Sigmoid colon (tissue), 6 donors: ENCODE measurements at regions not wholly inside any gene's neighbourhood (a gene's known extent, or its start where the extent isn't known, plus 50 kb on each side); places are given as distances from the start of the nearest gene placed in this dataset.
"Not testable (repeated sequence)": the region's sequence is repeated elsewhere in the genome, so short reads cannot be mapped to it uniquely, and the experiment has no call there.

ENCODE experiments used
- DNase-seq: peaks from one replicate; pipeline ENCODE4 v3.0.0-alpha.2; 2019
- H3K27ac ChIP-seq, 4 donors: fragments of 200-600 bp; sonication (generic); one replicate each; pipeline ENCODE4 v1.5.1; 2016 to 2019; ENCODE audit warnings: mild to moderate bottlenecking in 1 of 4
- H3K27me3 ChIP-seq, 3 donors: fragments of 200-600 bp; sonication (generic); one replicate each; pipeline ENCODE4 v1.5.1; 2019; ENCODE audit warnings: mild to moderate bottlenecking in 1 of 3
- H3K36me3 ChIP-seq, 4 donors: fragments of 200-600 bp; sonication (generic); one replicate each; pipeline ENCODE4 v1.5.1; 2016 to 2019
- H3K4me1 ChIP-seq, 4 donors: fragments of 200-600 bp; sonication (generic); one replicate each; pipeline ENCODE4 v1.5.1; 2017 to 2019
- H3K4me3 ChIP-seq, 4 donors: fragments of 200-600 bp; sonication (generic); one replicate each; pipeline ENCODE4 v1.5.1; 2017 to 2019; ENCODE audit warnings: mild to moderate bottlenecking in 2 of 4, moderate library complexity in 1 of 4
- H3K9me3 ChIP-seq, 4 donors: fragments of 200-600 bp in 3 of 4; sonication (generic) in 3 of 4; one replicate each; pipeline versions ENCODE4 v1.5.1 to v1.6.1; 2013 to 2019
- CTCF ChIP-seq, 4 experiments: fragments of 450-650 bp in 3 of 4; fragments of 200-600 bp in 1 of 4; IDR thresholded peaks; one replicate each; pipeline ENCODE4 v1.5.1; 2016 to 2019; ENCODE audit warnings: antibody characterized with exemption in 4 of 4, mild to moderate bottlenecking in 3 of 4, moderate library complexity in 2 of 4
- EP300 ChIP-seq, 4 donors: sonication (generic); formaldehyde crosslinking; IDR thresholded peaks; one replicate each; pipeline ENCODE4 v1.6.1; 2017; ENCODE audit warnings: antibody characterized with exemption in 4 of 4
- POLR2A ChIP-seq, 2 donors: fragments of 450-650 bp; IDR thresholded peaks; one replicate each; pipeline ENCODE4 v1.6.1; 2016; ENCODE audit warnings: antibody characterized with exemption in 2 of 2, mild to moderate bottlenecking in 2 of 2, moderate library complexity in 2 of 2
- POLR2AphosphoS5 ChIP-seq, 4 donors: sonication (generic); formaldehyde crosslinking; IDR thresholded peaks; one replicate each; pipeline ENCODE4 v1.6.1; 2017; ENCODE audit warnings: antibody characterized with exemption in 4 of 4
- WGBS, 2 donors: extraction: QIAGEN DNeasy Blood & Tissue Kit; methylation state at CpG; one replicate each; pipeline ENCODE4 v1.1.7; 2013; 5-methylcytosine and 5-hydroxymethylcytosine counted together
- intact Hi-C: fragments of 100-400 bp; cut with DNase I; formaldehyde crosslinking; loops from one replicate; pipeline ENCODE4 v1.15.1; 2023
- donor health status: healthy with polysubstance abuse.
- donor health status: healthy.

- TF ChIP-seq POLR2A (IDR thresholded peaks at IDR 0.05) (no peak), EP300 (IDR thresholded peaks at IDR 0.05) (no peak), CTCF (IDR thresholded peaks at IDR 0.05) (no peak), POLR2AphosphoS5 (IDR thresholded peaks at IDR 0.05) (no peak)
- Histone ChIP-seq H3K27me3 (no peaks in the 10 kb centered on the region), H3K36me3 (no peaks in the 10 kb centered on the region), H3K27ac (no peak overlapping the region), H3K9me3 (no peaks in the 10 kb centered on the region), H3K4me3 (no peak overlapping the region), H3K4me1 (peaks cover 0 to 28% (median 15%) of the 10 kb centered on the region in 4 donors)
- no peak for DNase-seq
- 88% methylated on average over 5 of the region's 5 CpGs for WGBS, 2 donors
- intact Hi-C loops, result loop anchor here (10.0 kb wide), 1 partner anchor 50 kb away; no protein-coding TSS in a partner anchor
Observed at GRCh38 chr6:109255087-109255486, 127.2 kb downstream of the CD164 start.

- intact Hi-C loops, result loop anchor here (5.0 to 10.0 kb wide), 2 partner anchors 51 to 129 kb away; partner anchors contain the start of gene CD164
- peak overlapping the region in 1 of 4 donors; percentile 28 for H3K27ac ChIP-seq
- H3K9me3 ChIP-seq, result no peaks in the 10 kb centered on the region
- H3K27me3 ChIP-seq, result no peaks in the 10 kb centered on the region
- no peak for DNase-seq
- no peak overlapping the region for H3K4me3 ChIP-seq
- no peak for TF ChIP-seq EP300 (IDR thresholded peaks at IDR 0.05)
- no peak for TF ChIP-seq POLR2AphosphoS5 (IDR thresholded peaks at IDR 0.05)
- no peak for TF ChIP-seq CTCF (IDR thresholded peaks at IDR 0.05)
- TF ChIP-seq POLR2A (IDR thresholded peaks at IDR 0.05), result no peak
- H3K36me3 ChIP-seq, result no peaks in the 10 kb centered on the region
- peaks cover 0 to 27% (median 15%) of the 10 kb centered on the region in 4 donors for H3K4me1 ChIP-seq
Observed at GRCh38 chr6:109253366-109253765, 128.9 kb downstream of the CD164 start.

GRCh38 chr6:109252261-109253041 is 129.8 kb downstream of the CD164 start:
- no peak for DNase-seq
- H3K27ac ChIP-seq, result peak overlapping the region in 2 of 4 donors; percentile 5 to 28
- 13 to 63% methylated on average over 3 of the region's 3 CpGs for WGBS, 2 donors
- intact Hi-C loops, result loop anchor here (5.0 to 10.0 kb wide), 2 partner anchors 52 to 130 kb away; partner anchors contain the start of gene CD164
- H3K9me3 ChIP-seq, result no peaks in the 10 kb centered on the region
- H3K36me3 ChIP-seq, result no peaks in the 10 kb centered on the region
- no peaks in the 10 kb centered on the region for H3K27me3 ChIP-seq
- H3K4me1 ChIP-seq, result peaks cover 0 to 27% (median 15%) of the 10 kb centered on the region in 4 donors
- TF ChIP-seq POLR2A (IDR thresholded peaks at IDR 0.05), result no peak
- no peak for TF ChIP-seq CTCF (IDR thresholded peaks at IDR 0.05)
- TF ChIP-seq POLR2AphosphoS5 (IDR thresholded peaks at IDR 0.05), result no peak
- no peak for TF ChIP-seq EP300 (IDR thresholded peaks at IDR 0.05)
- no peak overlapping the region for H3K4me3 ChIP-seq

DNA sequence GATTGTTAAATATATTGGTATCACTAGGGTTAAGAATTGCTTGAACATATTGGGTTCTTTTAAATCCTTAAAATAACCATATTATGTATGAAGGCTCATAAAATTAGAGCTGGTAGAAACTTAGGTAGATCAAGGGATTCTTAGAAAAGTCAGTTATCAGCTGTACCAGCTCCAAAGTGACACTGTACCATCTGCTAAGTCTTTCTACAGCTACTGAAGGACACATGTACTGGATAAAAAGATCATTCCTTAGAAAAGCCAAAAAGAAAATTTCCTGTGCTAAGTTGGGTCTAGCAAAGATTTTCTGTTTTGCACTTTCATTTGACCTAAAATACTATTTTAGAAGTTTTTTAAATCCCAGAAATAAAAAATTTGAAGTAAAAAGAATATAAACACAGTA is 130.4 kb downstream of the CD164 start:
- Histone ChIP-seq H3K9me3 (no peaks in the 10 kb centered on the region), H3K4me3 (no peak overlapping the region), H3K27ac (no peak overlapping the region), H3K36me3 (no peaks in the 10 kb centered on the region), H3K4me1 (peaks cover 0 to 27% (median 15%) of the 10 kb centered on the region in 4 donors), H3K27me3 (no peaks in the 10 kb centered on the region)
- DNase-seq, result no peak
- intact Hi-C loops, result loop anchor here (5.0 to 10.0 kb wide), 2 partner anchors 53 to 130 kb away; partner anchors contain the start of gene CD164
- TF ChIP-seq CTCF (IDR thresholded peaks at IDR 0.05) (no peak), POLR2AphosphoS5 (IDR thresholded peaks at IDR 0.05) (no peak)

DNA sequence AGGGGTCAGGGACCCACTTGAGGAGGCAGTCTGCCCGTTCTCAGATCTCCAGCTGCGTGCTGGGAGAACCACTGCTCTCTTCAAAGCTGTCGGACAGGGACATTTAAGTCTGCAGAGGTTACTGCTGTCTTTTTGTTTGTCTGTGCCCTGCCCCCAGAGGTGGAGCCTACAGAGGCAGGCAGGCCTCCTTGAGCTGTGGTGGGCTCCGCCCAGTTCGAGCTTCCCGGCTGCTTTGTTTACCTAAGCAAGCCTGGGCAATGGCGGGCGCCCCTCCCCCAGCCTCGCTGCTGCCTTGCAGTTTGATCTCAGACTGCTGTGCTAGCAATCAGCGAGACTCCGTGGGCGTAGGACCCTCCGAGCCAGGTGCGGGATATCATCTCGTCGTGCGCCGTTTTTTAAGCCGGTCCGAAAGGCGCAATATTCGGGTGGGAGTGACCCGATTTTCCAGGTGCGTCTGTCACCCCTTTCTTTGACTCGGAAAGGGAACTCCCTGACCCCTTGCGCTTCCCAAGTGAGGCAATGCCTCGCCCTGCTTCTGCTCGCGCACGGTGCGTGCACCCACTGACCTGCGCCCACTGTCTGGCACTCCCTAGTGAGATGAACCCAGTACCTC is 131.6 kb downstream of the CD164 start:
- WGBS, 2 donors, result 69 to 92% methylated on average over 23 of the region's 32 CpGs
- not testable (repeated sequence) for H3K9me3 ChIP-seq

More for the DNA sequence above, 131.6 kb downstream of the CD164 start:
- intact Hi-C loops, result loop anchor here (5.0 to 10.0 kb wide), 2 partner anchors 54 to 132 kb away; partner anchors contain the start of gene CD164
- not testable (repeated sequence) for H3K4me3 ChIP-seq, DNase-seq, H3K27ac ChIP-seq, H3K36me3 ChIP-seq, H3K27me3 ChIP-seq
- peaks cover 0 to 20% (median 15%) of the 10 kb centered on the region in 4 donors for H3K4me1 ChIP-seq
